Kidney tubule cell (primary cell): ENCODE measurements at regions not wholly inside any gene's neighbourhood (a gene's known extent, or its start where the extent isn't known, plus 50 kb on each side); places are given as distances from the start of the nearest gene placed in this dataset.
"Not testable (repeated sequence)": the region's sequence is repeated elsewhere in the genome, so short reads cannot be mapped to it uniquely, and the experiment has no call there.

Experiments
- DNase-seq: peaks from one replicate; pipeline ENCODE4 v3.0.0-alpha.2; 2018; ENCODE audit warnings: low spot score

DNA sequence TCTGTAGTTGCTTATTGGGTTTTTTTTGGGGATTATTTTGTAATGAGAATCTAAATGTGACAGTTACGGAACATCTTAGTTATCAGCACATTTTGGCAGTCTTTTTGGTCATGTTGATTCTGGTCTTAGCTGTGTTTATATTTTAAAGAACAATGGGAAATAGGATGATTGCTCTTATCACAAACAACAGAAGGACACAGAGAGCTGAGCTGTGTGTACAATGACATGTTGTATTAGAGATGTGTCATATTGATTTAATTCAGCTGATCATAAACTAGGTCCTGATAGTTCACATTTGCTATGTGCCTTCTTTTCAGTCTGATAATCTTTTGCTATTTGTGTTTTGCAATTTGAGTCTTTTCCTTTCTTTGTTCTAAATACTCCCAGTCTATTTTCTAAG lies 781.7 kb downstream of the TRHDE start:
- no peak for DNase-seq

- no peak for DNase-seq
Observed at GRCh38 chr12:73057428-73057827, 785.3 kb downstream of the TRHDE start.

GRCh38 chr12:73065913-73066312 lies 793.7 kb downstream of the TRHDE start:
- DNase-seq = no peak

DNA sequence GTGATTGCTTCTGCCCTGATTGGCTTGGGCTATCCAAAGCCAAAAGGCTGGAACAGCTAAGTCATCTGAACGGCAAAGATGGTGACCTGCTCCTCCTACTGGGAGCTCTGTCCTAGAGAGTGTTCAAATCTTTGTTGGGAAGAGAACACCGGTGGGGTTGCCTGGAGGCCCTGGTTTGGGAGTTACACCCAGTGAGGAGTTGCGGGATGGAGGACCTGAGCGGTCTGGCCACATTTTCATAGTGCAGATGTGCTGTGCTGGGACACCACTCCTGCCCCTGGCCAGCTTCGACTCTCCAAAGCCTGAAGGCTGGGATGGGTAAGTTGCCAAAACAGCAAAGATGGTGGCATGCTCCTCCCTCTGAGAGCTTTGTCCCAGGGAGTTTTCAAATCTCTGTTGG lies 795.4 kb downstream of the TRHDE start:
- DNase-seq = no peak

DNA sequence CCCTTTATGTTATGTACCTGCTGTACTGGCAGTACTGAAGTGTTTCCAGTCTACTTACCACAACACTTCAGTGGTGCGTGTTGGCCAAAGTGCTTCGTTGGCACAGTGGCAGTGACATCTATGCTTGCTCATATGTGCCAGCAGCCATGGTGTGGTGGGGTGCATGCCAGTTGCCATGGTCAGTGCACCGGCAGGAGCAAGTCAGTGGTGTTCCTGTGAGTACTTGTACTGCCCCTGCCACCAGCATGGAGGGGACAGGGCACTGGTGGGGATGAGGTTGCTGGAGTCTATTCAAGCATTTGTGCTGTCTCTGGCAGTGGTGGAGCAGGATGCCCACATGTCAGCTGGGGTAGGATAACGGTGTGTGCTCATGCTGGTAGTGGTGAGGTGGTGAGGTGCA lies 800.0 kb downstream of the TRHDE start:
- DNase-seq = no peak

GRCh38 chr12:73076760-73077159 lies 804.6 kb downstream of the TRHDE start:
- DNase-seq = no peak

DNA sequence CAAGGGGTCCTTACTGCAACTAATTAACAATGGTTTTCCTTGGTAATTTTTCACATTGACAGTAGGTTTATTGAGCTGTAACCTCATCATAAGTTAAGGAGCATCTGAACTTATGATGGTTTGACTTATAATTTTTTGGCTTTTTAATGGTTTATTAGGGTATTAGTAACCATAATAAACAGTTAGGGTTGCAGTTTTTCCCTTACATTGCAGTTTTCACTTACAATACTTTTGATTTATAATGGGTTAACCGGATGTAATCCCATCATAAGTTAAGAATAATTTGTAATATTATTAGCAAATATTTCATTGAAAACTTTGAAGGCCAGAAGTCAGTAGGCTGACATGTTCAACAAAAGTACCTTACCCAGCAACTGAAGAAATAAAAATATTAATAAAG lies 811.6 kb downstream of the TRHDE start:
- DNase-seq = no peak

- no peak for DNase-seq
Observed at GRCh38 chr12:73106296-73106695, 834.1 kb downstream of the TRHDE start.

DNA sequence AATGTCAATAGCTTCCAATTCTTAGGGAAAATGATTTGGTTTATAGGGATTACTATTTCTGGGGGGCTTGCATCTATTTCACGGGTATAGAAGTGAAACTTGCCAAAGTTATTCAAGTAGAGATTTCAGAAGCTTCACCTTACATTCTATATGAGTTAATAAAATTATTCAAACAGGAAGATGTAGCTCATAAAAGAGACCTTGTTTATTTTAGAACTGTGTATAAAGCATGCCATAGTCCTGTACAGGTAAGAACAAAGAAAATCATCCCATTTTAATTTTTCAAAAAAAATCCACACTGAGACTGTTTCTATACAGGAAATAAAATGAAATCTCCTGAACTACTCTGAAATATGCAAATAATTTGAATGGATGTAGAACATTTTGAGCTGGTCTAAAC lies 834.7 kb downstream of the TRHDE start:
- no peak for DNase-seq

GRCh38 chr12:73110816-73111215 lies 838.6 kb downstream of the TRHDE start:
- DNase-seq = no peak

DNA sequence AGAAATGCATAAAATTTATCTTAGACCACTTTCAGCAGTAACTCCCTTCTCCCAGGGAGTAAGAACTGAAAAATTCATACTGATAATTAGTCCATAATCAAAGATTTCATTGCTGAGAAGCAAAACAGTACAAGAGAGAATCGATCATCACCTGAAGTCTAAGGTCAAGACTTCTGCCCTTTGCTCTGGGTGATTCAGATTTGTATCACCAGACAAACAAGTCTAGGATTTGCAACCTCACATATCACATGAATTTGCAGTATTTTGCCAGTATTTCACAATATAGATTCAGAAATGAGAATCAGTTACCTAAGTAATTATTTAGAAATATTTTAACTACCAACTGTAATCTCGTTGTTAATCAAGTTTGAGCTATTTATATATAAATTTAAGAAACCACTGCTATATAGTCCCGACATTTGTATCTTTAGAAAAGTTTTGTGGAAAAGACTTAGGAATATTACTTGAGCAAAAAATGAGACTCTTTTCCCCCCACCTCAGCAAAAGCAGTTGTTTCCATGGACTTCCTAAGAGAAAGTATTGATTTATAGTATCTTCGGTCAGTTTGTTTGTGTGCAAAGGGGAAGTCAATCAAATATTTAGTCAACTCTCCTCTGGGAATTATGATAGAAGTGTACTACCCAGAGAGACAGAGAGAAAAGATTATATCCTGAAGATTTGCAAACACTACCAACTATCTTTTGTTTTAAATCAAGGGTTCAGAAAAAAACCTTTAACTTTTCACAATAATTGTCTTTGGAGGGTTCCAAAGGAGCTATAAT lies 840.1 kb downstream of the TRHDE start:
- DNase-seq = no peak

DNA sequence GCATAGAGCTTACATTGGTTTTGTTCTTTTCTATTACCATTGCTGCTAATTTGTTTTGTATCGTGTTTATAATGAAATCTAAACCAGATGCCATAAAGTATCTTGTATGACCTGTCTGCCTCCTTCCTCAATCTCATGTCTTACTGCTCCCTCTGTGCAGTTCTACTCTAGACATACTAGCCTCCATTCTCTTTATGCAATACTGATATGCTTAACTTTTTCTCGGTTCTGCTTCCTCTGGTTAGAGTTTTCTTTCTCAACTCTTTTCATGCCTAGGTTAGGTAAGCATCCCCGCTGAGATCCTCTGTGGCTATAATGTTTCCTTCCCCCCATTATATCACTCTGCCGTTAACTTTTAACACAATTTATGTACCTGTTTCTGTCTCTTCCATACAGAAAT lies 852.3 kb downstream of the TRHDE start:
- no peak for DNase-seq

GRCh38 chr12:73125148-73125547 lies 853.0 kb downstream of the TRHDE start:
- no peak for DNase-seq

GRCh38 chr12:73136386-73136785 lies 864.2 kb downstream of the TRHDE start:
- DNase-seq = no peak

GRCh38 chr12:73139642-73140041 lies 867.5 kb downstream of the TRHDE start:
- DNase-seq = not testable (repeated sequence)

DNA sequence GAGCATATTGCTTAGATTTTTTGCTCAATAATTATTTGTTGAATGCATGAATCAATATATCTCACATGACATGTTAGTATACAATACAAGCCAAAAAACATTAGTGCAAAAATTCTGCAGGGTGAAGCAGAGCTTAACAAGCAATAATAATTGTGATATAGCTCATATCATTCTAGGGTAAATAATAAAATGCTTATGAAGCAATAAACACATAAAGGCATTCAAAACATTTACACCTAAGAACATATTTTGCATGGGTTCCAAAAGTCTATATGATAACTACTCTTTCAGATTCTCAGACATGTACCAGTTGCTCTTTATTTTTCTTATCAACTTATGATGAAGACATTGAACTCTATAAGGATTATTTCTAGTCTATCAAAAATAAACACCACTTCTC lies 886.2 kb downstream of the TRHDE start:
- DNase-seq = no peak

DNA sequence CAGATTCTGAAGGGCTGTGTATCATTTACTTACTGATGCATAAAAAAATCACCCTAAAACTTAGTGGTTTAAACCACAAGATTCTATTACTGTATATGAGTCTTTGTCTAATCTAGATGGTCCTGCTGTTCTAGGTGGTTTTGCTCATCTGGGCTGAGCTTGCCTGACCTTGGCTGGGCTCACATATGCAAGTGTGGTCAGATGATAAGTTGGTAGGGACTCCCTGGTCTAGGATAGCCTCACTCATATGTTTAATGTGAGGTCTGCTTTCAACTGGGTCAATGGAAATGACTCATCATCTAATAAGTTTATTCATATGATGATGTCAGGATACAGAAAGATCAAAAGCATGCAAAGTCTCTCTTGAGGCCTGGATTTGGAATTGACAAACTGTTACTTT lies 887.8 kb downstream of the TRHDE start:
- DNase-seq = no peak

DNA sequence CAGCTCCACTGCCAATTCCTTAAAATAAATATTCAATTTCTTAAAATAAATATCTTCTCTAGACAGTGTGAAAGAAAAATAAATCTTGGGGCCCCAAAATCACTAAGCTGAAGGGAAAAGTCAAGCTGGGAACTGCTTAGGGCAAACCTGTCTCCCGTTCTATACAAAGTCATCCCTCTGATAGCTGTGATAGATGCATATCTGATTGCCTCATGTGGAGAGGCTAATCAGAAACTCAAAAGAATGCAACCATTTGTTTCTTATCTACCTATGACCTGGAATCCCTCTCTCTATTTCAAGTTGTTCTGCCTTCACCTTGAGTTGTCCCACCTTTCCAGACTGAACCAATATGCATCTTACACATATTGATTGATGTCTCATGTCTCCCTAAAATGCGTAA lies 889.8 kb downstream of the TRHDE start:
- DNase-seq = no peak

DNA sequence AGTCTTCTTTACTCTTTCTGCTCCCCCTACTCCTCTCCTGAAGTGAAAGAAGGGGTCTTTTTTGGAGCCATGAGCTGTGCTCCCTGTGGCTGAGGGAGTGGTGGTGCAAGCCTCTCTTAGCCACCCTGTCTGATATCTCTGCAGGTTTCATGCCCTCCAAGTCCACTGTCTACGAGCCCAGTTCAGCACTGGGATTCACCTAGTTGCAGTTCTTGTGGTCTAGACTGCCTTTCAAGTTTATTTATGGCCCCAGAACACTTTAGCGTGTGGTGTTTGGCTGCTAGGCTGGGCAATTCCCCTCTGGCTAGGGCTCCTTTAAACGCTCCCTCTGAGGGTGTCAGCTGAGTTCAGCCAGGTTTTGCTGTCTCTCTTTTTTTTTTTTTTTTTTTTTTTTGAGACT lies 908.6 kb downstream of the TRHDE start:
- DNase-seq = no peak

DNA sequence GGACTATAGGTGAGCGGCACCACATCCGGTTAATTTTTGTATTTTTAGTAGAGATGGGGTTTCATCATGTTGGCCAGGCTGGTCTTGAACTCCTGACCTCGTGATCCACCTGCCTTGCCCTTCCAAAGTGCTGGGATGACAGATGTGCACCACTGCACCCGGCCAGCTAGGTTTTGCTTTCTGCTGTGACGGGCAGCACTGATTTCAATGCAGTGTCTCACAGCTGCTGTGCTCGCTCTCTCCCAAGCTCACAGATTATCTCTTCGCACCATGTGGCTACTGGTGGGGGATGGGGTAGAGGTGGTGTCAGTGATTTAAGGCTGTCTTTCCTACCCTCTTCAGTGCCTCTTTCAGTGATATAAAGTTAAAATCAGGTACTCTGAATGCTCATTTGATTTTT lies 909.1 kb downstream of the TRHDE start:
- DNase-seq = no peak

DNA sequence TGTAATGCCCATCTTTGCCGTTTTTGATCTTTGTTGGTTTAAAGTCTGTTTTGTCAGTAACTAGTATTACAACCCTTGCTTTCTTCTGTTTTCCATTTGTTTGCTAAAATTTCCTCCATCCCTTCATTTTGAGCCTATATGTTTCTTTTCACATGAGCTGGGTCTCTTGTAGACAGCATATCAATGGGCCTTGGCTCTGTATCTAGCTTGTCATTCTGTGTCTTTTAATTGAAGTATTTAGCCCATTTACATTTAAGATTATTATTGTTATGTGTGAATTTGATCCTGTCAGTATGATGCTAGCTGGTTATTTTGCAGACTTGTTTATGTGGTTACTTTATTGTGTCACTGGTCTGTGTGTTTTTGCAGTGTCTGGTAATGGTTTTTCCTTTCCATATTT lies 913.2 kb downstream of the TRHDE start:
- no peak for DNase-seq

DNA sequence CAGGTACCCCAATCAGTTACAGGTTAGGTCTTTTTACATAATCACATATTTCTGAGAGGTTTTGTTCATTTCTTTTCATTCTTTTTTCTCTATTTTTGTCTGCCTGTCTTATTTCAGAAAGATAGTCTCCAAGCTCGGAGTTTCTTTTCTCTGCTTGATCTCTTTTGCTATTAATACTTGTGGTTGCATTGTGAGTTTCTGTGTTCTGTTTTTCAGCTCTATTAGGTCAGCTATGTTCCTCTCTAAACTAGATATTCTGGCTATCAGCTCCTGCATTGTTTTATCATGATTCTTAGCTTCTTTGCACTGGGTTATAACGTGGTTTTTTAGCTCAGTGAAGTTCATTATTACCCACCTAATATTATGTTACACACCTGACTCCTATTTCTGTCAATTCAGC lies 914.1 kb downstream of the TRHDE start:
- no peak for DNase-seq

DNA sequence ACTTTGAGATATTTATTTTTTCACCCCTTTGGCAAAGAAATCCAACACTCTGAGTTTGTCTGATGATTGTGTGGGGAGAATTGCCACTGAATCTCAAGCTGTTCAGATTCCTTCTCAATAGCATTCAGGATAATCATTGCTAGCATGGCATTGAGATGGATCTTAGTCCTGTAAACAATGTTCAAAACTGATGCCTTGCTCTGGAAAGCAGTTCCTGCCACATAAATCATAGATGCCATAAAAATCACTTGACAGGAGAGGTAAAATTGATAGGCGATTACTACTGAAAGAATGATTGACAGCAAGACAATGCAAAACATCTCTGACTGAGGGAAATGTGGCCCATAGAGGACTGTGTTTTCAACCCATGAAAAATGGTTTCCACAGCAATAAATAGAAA lies 915.6 kb downstream of the TRHDE start:
- DNase-seq = no peak

DNA sequence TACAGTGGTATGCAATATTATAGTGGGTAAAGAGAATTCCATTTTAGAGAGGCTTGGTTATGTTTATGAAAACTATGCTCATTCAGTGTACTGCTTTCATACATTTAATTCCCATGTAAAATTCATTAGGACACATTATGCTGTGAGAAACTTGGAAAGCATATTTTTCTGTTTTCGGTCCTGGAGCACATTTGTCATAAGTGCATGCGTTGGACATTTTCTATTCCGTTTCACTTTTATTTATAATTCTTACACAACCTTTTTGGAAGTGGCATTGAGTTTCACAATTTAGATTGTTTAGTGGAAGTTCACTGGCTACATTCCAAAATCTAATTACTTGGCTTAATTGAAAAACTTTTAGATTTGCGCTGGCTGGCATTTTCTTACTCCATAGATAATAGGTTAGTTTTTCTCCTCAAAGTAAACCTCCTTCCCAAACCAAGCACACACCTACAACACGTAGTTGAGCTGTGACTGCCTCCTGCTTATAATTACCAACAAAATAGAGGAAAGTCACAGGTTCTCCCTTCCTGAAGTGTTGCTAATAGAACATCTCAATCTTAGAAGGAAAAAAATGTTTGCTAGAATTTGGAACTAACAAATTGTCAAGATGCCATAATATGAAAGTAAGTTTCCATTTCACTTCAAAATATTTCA lies 938.5 kb downstream of the TRHDE start:
- DNase-seq = no peak
